Right hindlimb (tissue), 1 donor: ENCODE measurements at regions not wholly inside any gene's neighbourhood (a gene's known extent, or its start where the extent isn't known, plus 50 kb on each side); places are given as distances from the start of the nearest gene placed in this dataset.
"Not testable (repeated sequence)": the region's sequence is repeated elsewhere in the genome, so short reads cannot be mapped to it uniquely, and the experiment has no call there.

Experiments used
- DNase-seq: peaks from one replicate; pipeline ENCODE4 v3.0.0-alpha.2; 2018

- no peak for DNase-seq
These were observed 281.2 kb upstream of the NR2F2 start for GRCh38 chr15:96049323-96049722.

GRCh38 chr15:96049766-96050165 is 280.7 kb upstream of the NR2F2 start:
- no peak for DNase-seq

GRCh38 chr15:96051598-96051997 is 278.9 kb upstream of the NR2F2 start:
- no peak for DNase-seq

GRCh38 chr15:96052154-96052553 is 278.3 kb upstream of the NR2F2 start:
- DNase-seq = no peak

- DNase-seq = no peak
These were observed 277.9 kb upstream of the NR2F2 start for GRCh38 chr15:96052572-96053030.

- peak; percentile 35 for DNase-seq
These were observed 277.3 kb upstream of the NR2F2 start for GRCh38 chr15:96053031-96053780.

- DNase-seq = no peak
These were observed 276.6 kb upstream of the NR2F2 start for GRCh38 chr15:96053781-96054428.

GRCh38 chr15:96054621-96055020 is 275.9 kb upstream of the NR2F2 start:
- DNase-seq = no peak

- no peak for DNase-seq
These were observed 272.2 kb upstream of the NR2F2 start for GRCh38 chr15:96058103-96058851.

- not testable (repeated sequence) for DNase-seq
These were observed 271.7 kb upstream of the NR2F2 start for GRCh38 chr15:96058852-96059103.

GRCh38 chr15:96060591-96060990 is 269.9 kb upstream of the NR2F2 start:
- DNase-seq = not testable (repeated sequence)

- no peak for DNase-seq
These were observed 266.1 kb upstream of the NR2F2 start for GRCh38 chr15:96064351-96064756.

GRCh38 chr15:96066126-96066525 is 264.4 kb upstream of the NR2F2 start:
- DNase-seq = no peak

- no peak for DNase-seq
These were observed 263.5 kb upstream of the NR2F2 start for GRCh38 chr15:96066852-96067495.

GRCh38 chr15:96067677-96068076 is 262.8 kb upstream of the NR2F2 start:
- no peak for DNase-seq

- no peak for DNase-seq
These were observed 261.6 kb upstream of the NR2F2 start for GRCh38 chr15:96068897-96069296.

GRCh38 chr15:96070636-96071035 is 259.9 kb upstream of the NR2F2 start:
- no peak for DNase-seq

- DNase-seq = no peak
These were observed 257.7 kb upstream of the NR2F2 start for GRCh38 chr15:96072821-96073220.

GRCh38 chr15:96073908-96074307 is 256.6 kb upstream of the NR2F2 start:
- no peak for DNase-seq

- no peak for DNase-seq
These were observed 254.6 kb upstream of the NR2F2 start for GRCh38 chr15:96075895-96076294.

GRCh38 chr15:96076350-96076749 is 254.2 kb upstream of the NR2F2 start:
- no peak for DNase-seq

GRCh38 chr15:96079041-96079440 is 251.5 kb upstream of the NR2F2 start:
- DNase-seq = no peak

GRCh38 chr15:96079882-96080281 is 250.6 kb upstream of the NR2F2 start:
- DNase-seq = no peak

GRCh38 chr15:96086164-96086563 is 244.3 kb upstream of the NR2F2 start:
- no peak for DNase-seq
